AG08396 (cell line): ENCODE measurements at regions not wholly inside any gene's neighbourhood (a gene's known extent, or its start where the extent isn't known, plus 50 kb on each side); places are given as distances from the start of the nearest gene placed in this dataset.
A peak's percentile ranks its signal among the peaks of the same experiment; 100 is the strongest.

ENCODE experiments used
- DNase-seq: peaks from one replicate; pipeline ENCODE4 v3.0.0; 2012; ENCODE audit warnings: low spot score, mixed read lengths

DNA sequence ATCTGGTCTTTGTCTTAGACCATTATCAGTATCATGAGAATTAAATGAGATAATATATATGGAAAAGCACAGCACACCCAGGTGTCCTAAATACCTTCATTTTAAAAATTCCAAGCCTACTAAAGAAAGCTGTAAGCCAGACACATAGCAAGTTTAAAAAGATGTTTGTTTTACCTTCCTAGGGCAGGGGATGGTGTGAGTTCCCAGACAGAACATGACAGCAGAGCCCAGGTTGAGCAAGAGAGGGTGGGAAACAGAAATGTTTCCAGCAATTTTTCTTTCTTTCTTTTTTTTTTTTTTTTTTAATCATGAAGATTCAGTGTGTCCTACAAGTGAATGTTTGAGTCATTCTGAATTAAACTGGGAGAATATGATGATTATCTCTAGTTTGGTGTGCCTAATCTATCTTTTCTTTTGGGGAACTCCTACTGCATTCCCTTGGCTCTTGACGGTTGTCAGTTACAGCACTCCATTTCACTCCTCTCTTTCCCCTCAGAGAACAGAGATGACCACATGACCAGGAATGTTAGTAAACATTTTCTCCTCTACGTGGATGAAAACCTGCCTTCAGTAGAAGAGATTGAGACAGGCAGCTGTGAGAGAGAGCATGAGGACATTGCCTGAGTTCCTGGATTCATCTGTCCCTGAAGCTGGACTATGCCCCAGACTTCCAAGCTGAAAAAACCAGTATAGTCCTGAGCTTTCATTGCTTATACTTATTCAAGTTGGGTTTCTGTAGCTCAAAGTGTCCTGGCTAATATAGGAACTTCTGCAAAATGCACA is 54.5 kb upstream of the ARL14 start:
- DNase-seq = no peak

DNA sequence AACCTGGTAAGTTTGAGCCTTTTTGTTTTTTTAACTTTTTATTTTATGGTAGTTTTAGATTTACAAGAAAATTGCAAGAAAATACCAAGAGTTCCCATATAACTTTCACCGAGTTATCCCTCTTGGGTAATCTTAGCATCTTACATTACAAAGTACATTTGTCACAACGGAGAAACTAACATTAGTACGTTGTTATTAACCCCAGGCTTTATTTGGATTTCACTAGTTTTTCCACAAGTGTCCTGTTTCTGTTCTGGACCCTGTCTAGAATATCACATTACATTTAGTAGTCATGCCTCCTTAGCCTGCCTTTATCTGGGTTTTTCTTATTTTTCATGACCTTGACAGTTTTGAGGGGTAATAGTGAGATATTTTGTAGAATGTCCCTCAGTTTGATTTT is 53.5 kb upstream of the KPNA4 start:
- DNase-seq = no peak

DNA sequence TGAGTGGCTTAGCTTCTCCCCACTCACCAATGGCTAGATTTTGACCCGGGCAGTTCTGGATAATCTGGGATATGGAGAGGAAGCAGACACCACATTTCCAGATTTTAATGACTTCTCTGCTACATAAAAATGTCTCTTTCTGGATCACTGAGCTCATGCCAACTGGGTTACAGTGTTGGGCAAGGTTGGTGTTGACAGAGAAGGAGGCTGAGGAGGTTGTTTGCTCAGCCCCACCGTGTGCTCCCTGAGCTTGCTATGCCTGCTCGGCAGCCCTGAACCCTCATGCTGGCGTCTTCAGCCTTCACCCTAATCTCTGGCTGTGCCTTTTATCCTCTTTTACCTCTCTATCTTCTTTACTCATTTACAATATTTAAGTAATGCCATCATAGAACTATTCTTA is 53.0 kb upstream of the KPNA4 start:
- no peak for DNase-seq

DNA sequence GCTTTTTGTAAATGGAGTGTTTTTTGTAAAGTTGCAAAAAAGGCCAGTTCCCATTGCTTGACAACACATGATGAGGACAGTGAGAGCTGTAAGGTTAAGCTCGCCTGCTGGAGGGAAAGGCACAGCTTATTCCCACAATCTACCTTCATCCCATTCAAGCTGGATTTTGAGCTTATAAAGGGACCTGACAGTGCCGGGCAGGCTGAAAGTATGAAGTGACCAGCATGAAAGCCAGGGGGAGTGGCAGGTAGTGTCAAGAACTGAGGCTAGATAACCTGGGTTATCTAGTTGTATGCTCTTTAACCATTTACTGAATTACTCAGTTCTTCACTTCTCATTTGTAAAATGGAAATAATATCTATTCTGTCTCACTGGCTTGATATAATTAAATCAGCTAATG is 52.3 kb upstream of the KPNA4 start:
- DNase-seq = no peak

DNA sequence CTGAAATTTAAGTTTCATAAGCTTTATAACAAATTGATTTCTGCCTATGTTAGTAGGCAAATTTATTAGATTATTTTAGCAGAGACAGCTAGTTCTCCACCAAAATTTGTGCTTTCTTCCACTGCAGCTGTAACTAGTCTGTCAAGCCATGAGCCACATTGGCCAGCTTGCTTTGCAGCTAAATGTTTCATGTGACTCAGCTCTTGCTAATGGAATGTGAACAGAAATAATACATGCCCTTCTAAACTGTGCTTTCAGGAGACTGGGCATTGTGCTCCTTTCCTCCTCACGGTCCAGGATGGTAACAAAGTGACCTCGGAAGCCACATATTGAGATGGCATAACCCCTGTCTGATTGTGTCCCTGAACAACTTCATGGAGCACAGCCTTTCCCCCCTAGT is 51.3 kb upstream of the KPNA4 start:
- peak; percentile 53 for DNase-seq

DNA sequence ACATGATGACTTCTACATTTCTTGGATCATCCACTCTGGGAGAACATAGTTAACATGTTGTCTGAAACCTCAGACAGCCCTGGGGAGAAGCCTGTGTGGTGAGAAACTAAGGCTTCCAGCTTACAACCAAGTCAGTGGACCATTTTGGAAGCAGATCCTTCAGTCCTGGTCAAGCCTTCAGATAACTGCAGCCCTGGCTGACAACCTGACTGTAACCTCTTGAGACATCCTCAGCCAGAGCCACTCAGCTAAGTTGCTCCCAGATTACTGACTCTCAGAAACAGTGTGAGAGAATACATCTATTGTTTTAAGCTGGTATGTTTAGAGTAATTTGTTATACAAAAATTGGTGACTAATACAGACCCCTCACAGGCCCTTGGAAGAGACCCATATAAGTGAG is 50.9 kb upstream of the KPNA4 start:
- no peak for DNase-seq
